ENCODE measurements at regions not wholly inside any gene's neighbourhood (a gene's known extent, or its start where the extent isn't known, plus 50 kb on each side); places are given as distances from the start of the nearest gene placed in this dataset.
"Not testable (repeated sequence)": the region's sequence is repeated elsewhere in the genome, so short reads cannot be mapped to it uniquely, and the experiment has no call there.

DNA sequence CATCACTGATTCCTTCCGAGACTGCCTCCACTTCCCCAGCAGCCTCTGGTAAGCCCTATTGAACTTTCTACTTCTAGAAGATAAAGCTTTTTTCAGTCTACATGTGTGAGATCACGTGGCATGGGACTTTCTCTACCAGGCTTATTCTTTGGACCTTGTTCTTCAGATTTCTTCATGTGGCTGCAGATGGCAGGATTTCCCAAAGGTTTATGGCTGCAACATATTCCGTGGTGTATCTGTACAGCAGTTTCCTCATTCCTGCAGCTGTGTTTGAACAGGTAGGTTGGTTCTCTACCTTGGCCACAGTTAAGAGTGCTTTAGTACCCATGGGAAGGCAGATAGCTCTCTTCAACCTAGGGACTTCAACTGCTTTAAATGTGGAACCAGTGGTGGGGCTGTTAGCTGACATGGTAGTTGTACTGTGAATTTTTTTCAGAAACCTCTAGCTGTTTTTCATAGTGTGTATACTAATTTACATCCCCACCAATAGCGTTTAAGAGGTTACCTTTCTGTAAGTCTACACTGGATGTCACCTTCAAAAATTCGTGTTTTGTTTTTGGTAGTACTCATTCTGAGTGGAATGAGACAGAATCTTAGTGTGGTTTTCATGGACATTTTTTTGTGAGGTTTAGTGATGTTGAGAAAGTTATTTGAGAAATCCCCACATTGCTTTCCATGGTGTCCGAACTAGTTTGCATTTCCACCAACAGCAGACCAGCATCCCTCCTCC lies 158.6 kb downstream of the CCDC74A start:
- not testable (repeated sequence) for TF ChIP-seq YY1 (IDR thresholded peaks at IDR 0.05; ENCODE audit: insufficient read depth, insufficient read length); ZNF274 (IDR thresholded peaks at IDR 0.05; ENCODE audit: low read depth, low read length)

Data from NT2/D1 (cell line).